Heart left ventricle (tissue), 13 donors: ENCODE measurements at regions not wholly inside any gene's neighbourhood (a gene's known extent, or its start where the extent isn't known, plus 50 kb on each side); places are given as distances from the start of the nearest gene placed in this dataset.

Experiments
- POLR2A ChIP-seq, 2 donors: fragments of 450-650 bp; IDR thresholded peaks; one replicate each; pipeline ENCODE4 v1.6.1; 2017; ENCODE audit warnings: antibody characterized with exemption in 2 of 2, mild to moderate bottlenecking in 2 of 2, moderate library complexity in 2 of 2
- TF ChIP-seq, protein P1 (sequence below), 12 donors: fragments of 200-600 bp; sonication (generic) in 4 of 12; IDR thresholded peaks; one replicate each; pipeline versions ENCODE4 v1.5.0 to v1.8.0; 2018 to 2022; ENCODE audit warnings: antibody characterized with exemption in 12 of 12, mild to moderate bottlenecking in 5 of 12
- donor health status: ischemic (EF 13 %, LVEDD 7.1; RV severe dilation, severe dysfunction).
- donor health status: DM: no; HTN: yes; CAD: no.
- donor health status: DM: no; HTN: no; CAD: no.
- donor health status: ischemic (EF 25% LVEDD 6.9; RV normal size, moderate dysfunction).
- donor health status: ischemic (EF 25% LVEDD 5.7; RV mildly dilated, moderate dysfunction).
- donor health status: ischemic (EF 35%, LVEDD 5.7; RV mildly dilated, moderate dysfunction).
- donor health status: nonischemic (EF 11% LVEDD 7.7; RV severe dilation, severe dysfunction).
- donor health status: DM: yes; HTN: yes; CAD: no.
- donor health status: PGD.
- donor health status: ischemic (EF 29% LVEDD 5.4; RV normal size, mild dysfunction).
- donor health status: nonischemic (EF 23%, LVEDD 6.1; RV moderate dilation, normal function).

DNA sequence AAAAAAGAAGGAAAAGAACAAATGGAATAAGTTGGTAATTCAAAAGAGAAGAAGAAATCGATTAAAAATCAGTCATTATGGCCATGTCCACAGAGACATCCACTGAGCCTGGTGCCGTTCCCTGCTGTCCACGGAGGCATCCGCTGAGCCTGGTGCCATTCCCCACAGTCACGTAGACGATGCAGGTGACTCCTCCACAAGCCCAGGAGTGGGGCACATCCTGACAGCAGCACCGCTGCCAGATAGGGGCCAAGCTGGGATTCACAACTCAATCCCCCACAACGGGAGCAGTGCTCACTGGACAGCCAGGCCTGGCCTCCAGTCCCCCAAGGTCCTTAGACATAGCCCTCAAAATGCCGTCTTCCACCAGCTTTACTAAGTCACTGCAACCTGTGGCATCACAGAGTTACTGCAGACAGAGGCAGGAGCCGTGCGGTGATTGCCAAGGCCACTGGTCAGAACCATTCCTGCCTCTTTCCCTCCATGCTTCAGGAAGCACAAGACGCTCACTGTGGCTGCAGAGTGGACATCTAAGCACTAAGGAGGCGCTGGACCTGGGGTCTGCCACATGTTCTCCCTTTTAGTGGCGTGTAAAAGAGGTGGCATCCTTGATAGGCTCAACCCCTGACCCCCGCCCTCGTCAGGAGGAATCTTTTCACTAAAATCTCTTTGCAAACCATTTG, 131.5 kb upstream of the SPACA7 start:
- TF ChIP-seq, protein P1, sequence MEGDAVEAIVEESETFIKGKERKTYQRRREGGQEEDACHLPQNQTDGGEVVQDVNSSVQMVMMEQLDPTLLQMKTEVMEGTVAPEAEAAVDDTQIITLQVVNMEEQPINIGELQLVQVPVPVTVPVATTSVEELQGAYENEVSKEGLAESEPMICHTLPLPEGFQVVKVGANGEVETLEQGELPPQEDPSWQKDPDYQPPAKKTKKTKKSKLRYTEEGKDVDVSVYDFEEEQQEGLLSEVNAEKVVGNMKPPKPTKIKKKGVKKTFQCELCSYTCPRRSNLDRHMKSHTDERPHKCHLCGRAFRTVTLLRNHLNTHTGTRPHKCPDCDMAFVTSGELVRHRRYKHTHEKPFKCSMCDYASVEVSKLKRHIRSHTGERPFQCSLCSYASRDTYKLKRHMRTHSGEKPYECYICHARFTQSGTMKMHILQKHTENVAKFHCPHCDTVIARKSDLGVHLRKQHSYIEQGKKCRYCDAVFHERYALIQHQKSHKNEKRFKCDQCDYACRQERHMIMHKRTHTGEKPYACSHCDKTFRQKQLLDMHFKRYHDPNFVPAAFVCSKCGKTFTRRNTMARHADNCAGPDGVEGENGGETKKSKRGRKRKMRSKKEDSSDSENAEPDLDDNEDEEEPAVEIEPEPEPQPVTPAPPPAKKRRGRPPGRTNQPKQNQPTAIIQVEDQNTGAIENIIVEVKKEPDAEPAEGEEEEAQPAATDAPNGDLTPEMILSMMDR (IDR thresholded peaks at IDR 0.05), result no peak
- no peak for TF ChIP-seq POLR2A (IDR thresholded peaks at IDR 0.05)
